ENCODE measurements at regions not wholly inside any gene's neighbourhood (a gene's known extent, or its start where the extent isn't known, plus 50 kb on each side); places are given as distances from the start of the nearest gene placed in this dataset.

- TF ChIP-seq POLR2AphosphoS5 (IDR thresholded peaks at IDR 0.05) (no peak), CTCF (IDR thresholded peaks at IDR 0.05) (no peak), POLR2A (IDR thresholded peaks at IDR 0.05) (no peak)
Observed at GRCh38 chr2:5888126-5888525, 195.9 kb downstream of the SOX11 start.
